Neural cell (in vitro differentiated cells): ENCODE measurements at regions not wholly inside any gene's neighbourhood (a gene's known extent, or its start where the extent isn't known, plus 50 kb on each side); places are given as distances from the start of the nearest gene placed in this dataset.

Source experiments
- CTCF ChIP-seq: fragments of 450-650 bp; IDR thresholded peaks from 2 replicates; pipeline ENCODE4 v1.5.1; 2014; ENCODE audit warnings: antibody characterized with exemption, mild to moderate bottlenecking, moderate library complexity; ENCODE audit not compliant: poor library complexity, severe bottlenecking
- POLR2AphosphoS5 ChIP-seq: IDR thresholded peaks from 2 replicates; pipeline ENCODE4 v1.6.1; 2012
- REST ChIP-seq: IDR thresholded peaks from 2 replicates; pipeline ENCODE4 v1.6.1; 2012; ENCODE audit warnings: borderline replicate concordance

DNA sequence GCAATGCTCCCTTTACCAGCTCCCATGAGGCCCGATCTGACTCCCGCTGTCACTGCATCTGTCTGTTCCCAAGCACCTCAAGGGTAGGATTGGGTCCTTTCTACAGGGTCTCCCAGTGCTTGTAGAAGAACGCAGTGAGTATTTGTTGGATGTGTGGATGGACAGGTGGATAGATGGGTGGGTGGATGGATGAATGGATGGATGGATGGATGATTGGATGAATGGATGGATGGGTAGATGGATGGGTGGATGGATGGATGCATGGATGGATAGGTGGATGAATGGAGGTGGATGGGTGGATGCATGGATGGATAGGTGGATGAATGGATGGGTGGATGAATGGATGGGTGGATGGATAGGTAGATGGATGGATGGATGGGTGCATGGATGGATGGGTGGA lies 91.6 kb downstream of the HS1BP3 start:
- TF ChIP-seq CTCF (no peak), REST (no peak), POLR2AphosphoS5 (no peak)
